DMS53 treated with DMSO at 0.1 percent for 48 hours (cell line): ENCODE measurements at regions not wholly inside any gene's neighbourhood (a gene's known extent, or its start where the extent isn't known, plus 50 kb on each side); places are given as distances from the start of the nearest gene placed in this dataset.

Experiments
- DNase-seq: peaks from one replicate; lab custom pipeline; 2025; ENCODE audit not compliant: unreplicated experiment; lab: John Stamatoyannopoulos, UW

DNA sequence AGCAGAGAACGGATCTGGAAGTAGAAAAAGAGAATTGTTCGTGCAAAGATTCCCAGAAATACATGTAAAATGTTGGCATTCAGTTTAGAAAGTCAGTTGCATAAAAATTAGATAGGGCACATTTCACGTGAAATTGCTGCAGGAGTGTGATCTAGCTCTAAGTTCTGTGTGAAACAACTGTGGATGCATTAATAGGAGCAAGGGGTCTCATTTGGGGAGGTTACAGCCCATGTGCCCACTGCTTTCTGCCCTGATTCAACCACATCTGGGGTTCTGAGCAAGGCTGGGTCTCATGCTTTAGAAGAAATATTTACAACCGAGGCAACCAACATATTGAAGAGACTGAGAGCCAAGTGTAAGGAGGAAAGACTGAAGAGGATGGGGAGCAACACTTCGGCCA, 639.0 kb downstream of the BCOR start:
- DNase-seq, result no peak

DNA sequence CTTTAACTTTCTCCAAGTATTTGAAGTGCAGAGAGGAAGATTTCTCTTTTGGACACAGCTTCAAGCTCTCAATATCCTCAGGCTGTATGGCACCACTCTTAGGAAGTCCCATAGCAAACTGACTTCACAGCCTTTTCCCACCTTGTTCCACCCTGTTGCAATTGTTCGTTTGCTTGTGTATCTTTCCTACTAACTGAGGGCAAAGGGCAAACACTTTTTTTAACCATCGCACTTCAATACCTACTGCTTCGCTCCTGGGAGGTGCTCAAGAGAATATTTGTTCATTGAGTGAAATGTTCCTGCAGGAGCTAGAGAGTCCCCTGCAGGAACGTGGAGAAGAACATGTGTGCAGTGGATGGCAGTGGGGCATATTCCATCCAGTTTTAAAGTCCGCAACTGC, 638.6 kb downstream of the BCOR start:
- no peak for DNase-seq

DNA sequence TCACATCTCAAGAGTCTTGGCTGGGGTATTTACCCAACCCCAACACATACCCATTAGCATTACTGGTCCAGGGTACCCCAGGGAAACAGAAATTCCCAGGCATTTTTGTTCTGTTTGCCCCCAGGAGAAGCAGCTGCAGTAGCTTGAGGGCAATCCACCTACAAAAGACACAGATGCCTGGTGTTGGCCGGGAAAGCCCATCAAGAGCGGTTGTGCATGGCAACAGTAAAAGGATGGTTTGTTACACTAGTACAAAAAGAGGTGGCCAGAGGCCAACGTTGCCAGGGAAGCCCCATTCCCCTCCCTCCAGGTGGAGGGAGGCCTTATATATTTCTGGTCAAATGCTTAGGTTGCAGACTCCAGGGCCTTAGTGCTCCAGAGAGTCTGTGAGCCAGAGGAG, 637.8 kb downstream of the BCOR start:
- DNase-seq, result no peak

DNA sequence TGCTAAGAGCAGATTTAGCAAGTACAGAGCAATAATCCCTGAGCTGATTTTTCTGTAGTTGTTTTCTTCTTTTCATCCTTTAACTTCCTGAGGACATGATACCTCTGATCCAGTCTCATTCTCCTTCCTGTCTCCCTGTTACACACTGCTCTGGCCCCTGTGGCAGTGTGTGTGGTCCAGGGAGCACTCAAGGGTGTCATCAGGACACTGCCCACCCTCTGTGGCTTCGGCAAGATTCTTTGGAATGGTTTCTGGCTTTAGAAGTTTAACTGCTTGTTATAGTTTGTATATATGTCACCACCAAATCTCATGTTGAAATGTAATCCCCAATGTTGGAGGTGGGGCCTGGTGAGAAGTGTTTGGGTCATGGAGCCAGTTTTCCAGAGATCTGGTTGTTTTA, 637.3 kb downstream of the BCOR start:
- no peak for DNase-seq

DNA sequence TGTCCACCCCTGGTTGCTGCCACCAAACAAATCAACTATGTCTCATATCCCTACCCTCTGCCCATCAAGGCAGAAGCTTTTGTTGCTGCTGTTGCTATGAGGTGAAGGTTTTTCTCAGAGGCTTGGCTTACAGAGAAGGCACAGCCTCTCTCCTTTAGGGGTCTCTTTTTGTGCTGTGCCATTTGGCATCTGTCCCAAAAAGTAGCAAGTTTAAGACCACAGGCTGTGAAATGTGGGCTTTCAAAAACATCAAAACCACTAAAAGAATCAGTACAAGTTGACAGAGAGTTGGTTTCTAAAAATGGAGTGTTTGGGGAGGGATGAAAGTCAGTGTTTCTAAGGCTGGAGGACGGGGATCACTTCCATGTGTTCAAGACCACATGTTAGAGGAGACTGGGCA, 634.9 kb downstream of the BCOR start:
- DNase-seq, result no peak

DNA sequence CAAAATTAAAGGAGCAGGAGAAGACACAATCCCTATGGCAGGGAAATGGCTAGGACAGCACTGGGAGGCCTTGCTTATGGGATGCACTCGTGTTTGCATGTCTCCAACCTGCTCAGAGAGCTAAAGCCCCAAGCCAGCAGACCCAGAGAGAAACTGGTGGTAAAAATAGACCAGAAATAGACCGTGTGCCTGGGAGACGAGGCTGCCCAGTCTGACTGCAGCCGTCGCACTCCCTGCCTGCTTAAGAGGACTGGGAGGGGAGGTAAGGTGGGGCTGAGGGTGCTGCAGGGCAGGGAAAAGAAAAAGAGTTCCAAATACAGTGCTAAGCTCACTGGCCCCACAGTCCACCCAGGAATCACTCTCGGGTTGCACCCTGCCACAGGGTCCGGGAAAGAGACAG, 633.5 kb downstream of the BCOR start:
- no peak for DNase-seq

DNA sequence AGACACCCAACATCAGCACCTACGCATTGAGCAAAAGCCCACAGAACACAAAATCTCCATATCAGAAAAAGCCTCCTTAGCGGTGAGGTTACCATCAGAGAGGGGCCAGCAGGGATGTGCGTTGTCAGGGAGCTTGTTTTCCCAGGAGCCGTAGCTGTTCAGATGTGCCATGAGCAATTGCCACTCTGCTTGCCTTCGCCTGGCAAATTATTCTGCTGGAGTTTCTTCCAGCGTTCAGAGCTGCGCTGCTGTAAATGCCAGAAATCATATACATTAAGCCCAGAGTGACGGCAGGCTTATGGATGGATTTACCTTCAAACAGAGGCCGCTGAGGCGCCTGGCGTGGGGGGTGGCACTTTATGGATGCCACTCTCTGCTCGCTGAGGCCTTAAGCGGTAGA, 632.3 kb downstream of the BCOR start:
- DNase-seq, result no peak

DNA sequence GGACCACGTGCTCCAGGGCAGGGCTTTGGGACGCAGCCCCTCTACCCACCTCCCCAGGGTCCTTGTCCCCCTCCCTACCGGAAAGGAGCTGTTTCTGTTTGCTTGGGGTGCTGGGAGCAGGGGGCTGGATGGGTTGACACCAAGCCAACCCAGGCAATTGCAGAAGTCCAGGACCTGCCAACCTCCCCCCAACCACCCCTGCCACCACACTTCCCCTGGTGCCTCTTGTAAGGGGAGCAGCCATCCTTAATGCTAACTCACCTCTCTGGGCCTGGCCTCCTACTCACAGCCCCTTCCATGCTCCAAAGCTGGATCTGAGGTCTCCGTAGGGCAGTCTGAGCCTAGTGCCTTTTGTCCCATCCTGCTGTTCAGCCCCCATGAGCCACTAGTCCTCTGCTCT, 631.9 kb downstream of the BCOR start:
- no peak for DNase-seq

DNA sequence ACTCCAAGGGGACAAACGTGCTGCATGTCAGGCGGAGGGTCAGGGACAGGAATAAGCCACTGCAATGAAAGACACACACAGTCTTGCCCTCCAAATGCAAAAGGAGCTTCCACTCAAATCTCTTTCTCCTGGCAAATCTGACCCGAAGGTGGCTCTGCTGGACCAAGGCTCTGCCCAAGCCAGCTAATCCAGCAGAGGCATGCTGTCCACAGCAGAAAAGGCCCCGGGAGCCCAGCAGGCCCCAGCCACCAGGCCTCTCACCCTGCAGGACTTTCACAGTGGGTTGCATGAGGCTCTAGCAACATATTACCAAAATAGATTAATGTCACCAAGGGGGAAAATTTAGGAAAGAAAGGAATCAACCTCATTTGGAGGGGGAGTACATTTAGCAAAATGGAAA, 628.6 kb downstream of the BCOR start:
- no peak for DNase-seq

DNA sequence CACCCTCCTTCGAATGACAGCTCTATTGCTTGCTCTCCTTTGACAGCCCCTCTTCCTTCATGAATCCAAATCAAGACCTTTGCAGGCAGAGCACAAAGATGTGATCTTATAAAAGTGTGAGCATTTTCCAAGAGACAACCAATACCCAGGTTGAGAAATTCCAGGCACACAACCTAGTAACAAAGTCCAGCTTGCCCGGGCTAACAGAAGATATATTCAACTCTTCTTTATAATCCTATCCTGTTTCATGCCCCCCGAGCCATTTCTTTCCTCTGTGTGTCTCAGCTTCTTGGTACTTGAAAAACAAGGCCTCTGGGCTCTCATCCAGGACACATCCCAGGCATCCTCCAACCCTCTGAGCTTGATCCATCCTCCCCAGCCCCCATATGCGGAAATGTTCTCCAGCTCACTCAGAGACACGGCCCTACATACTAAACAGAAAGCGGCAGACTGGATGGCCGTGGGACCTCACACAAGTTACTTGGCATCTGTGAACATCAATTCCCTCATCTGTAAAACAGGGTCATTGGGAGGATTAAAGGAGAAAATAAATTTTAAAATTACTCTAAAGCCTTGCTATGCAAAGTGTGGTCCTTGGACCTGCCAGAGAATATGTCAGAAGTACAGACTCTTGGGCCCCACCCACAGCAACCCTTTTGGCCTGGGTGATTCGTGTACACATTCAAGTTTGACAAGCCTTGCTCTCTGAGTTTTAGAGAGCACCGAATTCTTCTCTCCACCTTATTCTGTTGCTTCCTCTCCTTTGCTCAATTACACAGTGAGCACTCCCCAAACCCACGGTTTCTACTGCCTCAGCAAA, 627.0 kb downstream of the BCOR start:
- no peak for DNase-seq

DNA sequence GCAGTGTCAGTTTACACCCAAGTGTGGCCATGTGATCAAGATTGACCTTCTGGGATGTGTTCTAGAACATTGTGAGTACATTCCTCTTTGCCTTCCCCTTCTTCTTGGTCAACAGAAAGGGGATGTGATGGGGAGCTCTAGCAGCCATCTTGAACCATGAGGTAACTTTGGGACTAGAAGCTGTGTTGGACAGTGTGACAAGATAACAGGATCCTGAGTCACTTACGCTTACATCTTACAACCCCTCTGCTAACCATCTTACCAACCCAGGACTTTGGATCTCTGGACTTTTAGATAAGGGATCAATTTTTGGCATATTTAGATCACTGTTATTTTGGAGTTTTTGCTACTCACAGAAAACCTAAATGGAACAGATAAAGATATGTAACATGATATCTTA, 625.6 kb downstream of the BCOR start:
- no peak for DNase-seq

DNA sequence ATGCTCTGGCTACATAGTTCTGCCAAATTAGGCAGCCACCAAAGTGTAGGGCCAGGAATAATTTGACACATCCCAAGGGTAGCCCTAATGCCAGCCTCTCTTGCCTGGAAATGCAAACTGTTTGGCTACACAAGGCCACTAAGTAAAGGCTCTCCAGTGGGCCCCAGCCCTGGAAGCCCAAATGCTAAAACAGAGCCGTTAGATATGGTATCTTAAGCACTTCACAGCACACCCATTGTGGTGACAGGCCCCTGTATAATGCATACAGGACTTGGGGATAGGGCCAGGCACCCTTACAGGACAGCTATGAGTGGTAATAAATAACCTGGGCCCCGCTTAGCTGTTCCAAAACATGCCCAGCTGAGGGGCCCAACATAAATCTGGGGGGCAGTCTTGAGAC, 623.9 kb downstream of the BCOR start:
- DNase-seq, result no peak

DNA sequence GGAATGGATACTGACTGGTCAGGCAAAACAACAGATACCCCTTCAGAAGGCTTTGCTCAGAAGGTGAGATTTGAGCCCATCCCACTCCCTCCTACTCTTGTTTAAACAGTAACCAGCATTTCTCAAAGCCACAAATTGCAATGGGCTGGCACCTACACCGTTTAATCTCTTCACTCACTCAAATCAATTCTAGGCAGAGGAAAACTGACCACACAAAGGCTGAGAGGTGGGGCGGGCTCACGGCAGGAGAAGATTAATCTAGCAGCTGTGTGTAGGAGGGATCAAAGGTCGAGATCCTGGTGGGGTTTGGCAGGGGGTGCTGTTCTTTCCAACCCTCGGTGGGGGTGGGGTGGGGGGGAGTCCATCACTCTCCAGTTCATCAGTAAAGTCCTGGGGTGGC, 622.4 kb downstream of the BCOR start:
- DNase-seq, result no peak

DNA sequence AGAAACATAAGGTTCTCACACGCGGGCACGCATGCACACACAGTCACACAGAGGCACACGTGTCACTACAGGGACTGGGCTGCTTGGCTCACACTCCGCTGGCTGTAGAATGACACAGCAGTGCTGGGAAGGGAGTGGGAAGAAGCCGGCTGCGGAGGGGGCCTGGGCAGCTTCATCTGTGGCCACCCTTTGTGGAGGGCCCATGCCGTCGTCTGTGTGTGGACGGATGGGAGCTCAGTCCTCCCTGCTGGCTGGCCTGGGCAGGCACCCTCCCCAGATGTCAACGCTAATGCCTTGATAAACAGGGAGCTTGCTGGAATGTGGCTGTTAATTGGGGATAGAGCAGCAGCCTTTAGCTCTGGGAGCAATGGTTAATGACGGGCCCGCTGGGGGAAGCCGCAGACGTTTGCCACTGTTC, 621.1 kb downstream of the BCOR start:
- DNase-seq, result no peak

DNA sequence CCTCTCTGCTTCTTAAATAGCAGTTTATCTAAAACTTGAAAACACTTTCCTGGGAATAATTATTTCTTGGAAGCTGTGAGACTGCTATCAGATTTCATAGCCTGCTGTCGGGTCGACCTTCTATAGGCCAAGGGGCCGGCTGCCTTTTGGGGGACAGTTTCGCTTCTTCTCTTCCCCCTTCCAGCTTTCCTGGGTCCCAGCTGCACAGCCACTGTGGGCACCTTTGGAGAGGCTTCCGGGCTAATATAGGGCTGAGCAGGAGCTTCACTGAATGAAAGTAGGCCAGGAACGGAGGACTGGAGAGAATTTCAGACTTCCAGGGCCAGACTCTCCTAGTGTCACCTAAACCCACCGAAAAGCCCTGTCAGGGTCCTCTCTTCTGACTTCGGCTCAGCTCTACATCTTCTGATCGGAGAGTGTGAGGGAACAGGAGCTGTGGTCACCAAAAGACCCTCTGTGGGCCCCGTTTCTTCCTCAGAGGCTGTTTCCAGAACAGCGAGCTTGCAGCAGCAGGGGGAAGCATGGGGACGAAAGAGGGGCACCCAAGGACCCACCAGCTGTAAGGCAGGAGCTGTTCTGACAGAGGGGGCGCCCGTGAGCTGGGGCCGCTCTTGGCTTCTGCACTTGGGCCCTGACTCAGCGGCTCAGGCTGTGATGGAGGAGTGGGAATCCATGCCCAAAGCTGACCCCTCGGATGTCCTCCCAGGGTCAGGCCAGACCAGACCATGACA, 620.6 kb downstream of the BCOR start:
- no peak for DNase-seq

DNA sequence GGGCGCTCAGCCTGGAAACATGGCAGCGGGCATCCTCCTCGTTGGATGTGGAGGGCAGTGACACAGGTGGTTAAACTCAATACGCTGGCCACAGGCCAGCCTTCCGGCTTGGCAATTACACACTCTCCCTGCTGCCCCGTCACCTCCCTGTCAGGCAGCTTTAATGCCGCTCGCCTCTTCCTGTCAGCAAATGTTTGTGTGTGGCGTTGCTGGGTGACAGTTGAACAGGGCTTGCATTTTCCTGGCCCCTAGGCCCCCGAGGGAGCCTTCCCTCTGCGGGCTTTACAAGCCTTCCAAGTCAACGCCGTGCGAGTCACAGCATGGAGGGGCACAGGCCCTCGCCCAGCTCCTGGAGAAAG, 620.0 kb downstream of the BCOR start:
- DNase-seq, result no peak

DNA sequence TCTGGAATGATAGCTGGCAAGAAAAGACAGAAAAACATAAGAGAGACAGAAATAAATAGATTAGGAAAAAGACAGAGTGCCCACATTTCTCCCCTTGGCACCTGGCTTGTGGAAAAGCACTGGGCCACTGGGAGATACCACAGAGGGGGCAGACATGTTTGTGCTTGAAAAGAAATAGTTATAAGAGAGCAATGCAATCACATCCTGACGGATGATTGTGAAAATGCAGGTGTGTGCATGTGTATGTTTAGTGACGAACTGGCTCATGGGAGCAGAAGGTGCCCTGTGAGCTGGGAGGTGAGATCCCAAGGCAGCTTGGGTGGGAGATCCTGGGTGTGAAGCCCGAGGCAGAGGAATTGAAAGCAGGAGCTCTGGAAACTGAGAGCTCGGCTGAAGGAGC, 617.9 kb downstream of the BCOR start:
- no peak for DNase-seq

DNA sequence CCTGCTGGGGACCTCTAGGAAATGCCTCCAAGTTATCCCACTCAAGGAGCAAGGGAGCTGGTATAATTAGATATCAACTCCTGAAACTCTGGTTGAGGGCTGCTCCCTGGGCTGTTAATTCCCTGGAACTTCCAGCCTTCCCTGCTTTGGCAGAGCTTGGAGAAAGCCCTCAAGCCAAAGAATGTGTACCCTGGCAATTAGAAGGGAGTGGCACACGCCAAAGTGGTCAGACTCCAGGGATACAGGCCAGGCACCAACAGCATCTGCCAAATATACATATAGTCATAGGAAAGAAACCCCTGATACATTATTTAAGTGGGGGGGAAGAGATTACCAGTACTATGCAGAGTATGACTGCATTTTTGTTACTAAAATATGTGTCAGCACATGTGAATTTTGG, 616.8 kb downstream of the BCOR start:
- DNase-seq, result no peak

DNA sequence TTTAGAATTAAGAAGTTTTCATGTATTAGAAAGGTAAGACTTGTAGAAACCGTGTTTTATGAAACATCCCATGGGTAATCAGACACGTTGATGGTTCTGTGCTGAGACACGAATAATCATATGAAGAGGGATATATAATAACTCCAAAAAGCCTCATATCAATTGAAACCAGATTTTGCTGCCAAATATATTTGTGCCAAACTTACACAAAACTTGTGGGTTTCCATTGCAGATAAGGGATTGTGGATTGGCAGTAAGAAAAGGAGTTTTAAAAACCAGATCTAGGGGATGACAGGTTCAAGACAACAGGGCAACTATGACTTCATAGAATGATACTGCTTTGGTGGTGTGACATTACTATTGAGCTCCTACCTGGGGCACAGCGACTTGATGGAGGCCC, 616.1 kb downstream of the BCOR start:
- DNase-seq, result no peak

DNA sequence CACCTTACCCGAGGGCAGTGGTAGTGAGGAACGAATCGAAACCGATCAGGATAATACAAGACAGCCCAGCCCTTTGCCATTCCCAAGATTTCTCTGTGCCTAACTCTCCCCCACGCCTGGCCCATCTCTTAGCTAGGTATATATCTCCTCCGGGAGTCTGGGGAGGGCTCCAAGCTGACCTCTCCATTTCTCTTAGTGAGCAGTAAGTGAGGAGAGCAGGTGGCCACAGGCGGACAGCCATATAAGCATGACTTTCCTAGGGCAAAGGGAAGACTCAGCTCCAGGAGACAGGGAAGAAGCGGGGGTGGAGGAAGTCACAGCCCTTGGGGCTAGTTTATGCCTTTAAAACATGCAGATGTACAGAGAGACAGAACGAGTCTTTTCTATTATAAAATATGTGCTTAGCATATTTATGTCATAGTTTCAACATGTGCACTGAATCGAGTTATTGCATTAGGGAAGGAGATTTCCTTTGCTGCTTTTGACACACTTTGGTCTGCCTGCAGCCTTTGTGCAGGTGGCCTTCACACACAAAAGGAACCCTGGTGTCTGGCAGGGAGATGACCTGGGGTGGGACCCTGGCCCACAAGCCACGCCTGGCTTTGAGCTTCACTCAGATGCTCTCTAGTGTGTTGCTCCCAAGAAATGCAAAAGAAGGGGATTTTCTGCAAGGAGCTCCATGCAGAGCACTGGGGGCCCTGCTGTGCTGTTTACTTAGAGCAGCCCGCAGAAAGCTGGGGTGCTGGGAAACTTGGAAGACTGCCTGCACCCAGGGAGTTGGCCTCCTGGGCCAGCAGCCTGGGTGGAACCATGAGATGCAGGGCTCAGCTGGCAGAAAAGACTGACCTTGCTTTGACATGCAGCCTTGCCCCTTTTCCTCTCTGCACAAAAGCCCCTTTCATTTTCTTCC, 613.3 kb downstream of the BCOR start:
- no peak for DNase-seq

DNA sequence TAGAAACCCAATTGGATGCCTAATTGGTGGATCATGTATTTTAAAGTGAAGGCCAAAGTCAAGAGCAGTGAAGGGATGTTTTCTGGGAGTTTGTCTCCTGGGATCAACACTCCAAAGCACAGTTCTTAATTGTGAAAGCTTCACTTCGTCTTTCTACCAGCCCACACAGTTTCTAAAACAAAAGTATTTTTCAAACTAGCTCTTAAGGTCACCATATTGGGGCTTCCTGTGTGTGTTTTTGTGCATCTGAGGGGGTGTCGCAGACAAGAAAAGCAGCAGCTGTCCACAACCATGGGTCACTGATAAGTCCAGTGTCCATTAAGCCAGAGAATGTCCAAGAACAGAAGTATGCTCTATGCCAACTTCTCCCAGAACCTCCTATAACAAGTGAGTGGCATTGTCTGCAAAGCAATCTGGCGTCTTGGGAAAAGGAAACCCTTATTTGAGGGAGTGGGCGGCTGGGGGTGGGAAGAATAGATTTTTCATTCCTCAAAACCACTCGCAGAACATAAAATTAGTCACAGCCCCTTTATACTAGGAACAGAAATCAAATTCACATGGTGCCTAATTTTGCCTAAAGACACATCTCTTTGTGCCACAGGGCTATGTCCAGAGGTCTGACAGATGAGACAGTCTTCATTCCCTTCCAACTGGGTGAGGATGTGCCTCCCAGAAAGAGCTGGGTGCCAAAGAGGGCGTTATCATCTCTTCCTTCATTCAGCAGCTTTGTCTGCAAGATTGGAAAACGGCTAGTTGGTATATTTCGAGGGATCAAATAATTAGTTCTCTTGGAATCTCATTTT, 610.4 kb downstream of the BCOR start:
- no peak for DNase-seq
